Subcutaneous abdominal adipose tissue (tissue), 5 donors: ENCODE measurements at regions not wholly inside any gene's neighbourhood (a gene's known extent, or its start where the extent isn't known, plus 50 kb on each side); places are given as distances from the start of the nearest gene placed in this dataset.

ENCODE experiments used
- H3K27ac ChIP-seq: one replicate; pipeline ENCODE4 v1.7.0; 2013; ENCODE audit warnings: low read depth, mild to moderate bottlenecking, inconsistent platforms, low read length, moderate library complexity
- H3K27me3 ChIP-seq, 5 donors: one replicate each; pipeline ENCODE4 v1.7.0; 2013; ENCODE audit warnings: low read length in 5 of 5, inconsistent platforms in 1 of 5; ENCODE audit not compliant: control insufficient read depth in 5 of 5, insufficient read depth in 4 of 5
- H3K36me3 ChIP-seq, 5 donors: one replicate each; pipeline ENCODE4 v1.7.0; 2013; ENCODE audit warnings: low read length in 5 of 5; ENCODE audit not compliant: control insufficient read depth in 5 of 5, insufficient read depth in 5 of 5
- H3K4me1 ChIP-seq, 5 donors: one replicate each; pipeline ENCODE4 v1.7.0; 2013; ENCODE audit warnings: low read length in 5 of 5, mild to moderate bottlenecking in 3 of 5, moderate library complexity in 1 of 5; ENCODE audit not compliant: control insufficient read depth in 5 of 5, insufficient read depth in 5 of 5
- H3K4me3 ChIP-seq, 5 donors: one replicate each; pipeline ENCODE4 v1.7.0; 2013; ENCODE audit warnings: low read length in 5 of 5, low read depth in 1 of 5
- H3K9ac ChIP-seq, 5 donors: one replicate each; pipeline ENCODE4 v1.7.0; 2013; ENCODE audit warnings: low read length in 5 of 5, mild to moderate bottlenecking in 4 of 5, moderate library complexity in 3 of 5
- H3K9me3 ChIP-seq, 5 donors: one replicate each; pipeline ENCODE4 v1.7.0; 2013; ENCODE audit warnings: low read length in 5 of 5; ENCODE audit not compliant: control insufficient read depth in 5 of 5
- donor health status: healthy.
- donor health status: healthy.
- donor health status: healthy.
- donor health status: healthy.
- donor health status: healthy.

DNA sequence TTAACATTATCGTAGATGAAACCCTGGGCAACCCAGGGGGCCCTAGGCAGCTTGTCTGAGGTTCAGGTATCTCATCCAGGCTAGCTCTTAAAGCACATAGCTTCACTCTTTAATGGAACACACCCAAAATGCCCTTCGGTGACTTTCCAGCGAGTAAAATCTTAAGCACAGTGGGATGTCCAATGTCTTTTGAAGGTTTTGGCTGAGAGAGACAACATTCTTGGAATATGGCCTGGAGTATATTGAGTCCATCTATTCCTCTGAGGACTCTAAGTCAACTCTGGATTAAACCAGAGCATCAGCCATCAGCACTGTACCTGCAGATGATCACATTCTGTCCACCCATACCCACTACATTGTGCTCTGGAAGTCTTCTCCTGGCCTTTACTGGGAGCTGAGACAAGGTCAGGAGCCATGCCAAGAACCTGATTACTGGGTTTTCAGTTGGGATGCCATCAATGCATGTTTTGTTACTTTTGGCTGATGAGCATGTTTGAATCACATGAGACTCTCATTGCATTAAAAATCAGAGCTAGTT, 63.4 kb upstream of the CDH11 start:
- Histone ChIP-seq H3K36me3 (no peaks in the 10 kb centered on the region), H3K27me3 (no peaks in the 10 kb centered on the region), H3K9ac (no peak overlapping the region), H3K9me3 (no peaks in the 10 kb centered on the region), H3K4me1 (peaks cover 0 to 17% (median 0%) of the 10 kb centered on the region in 5 donors), H3K4me3 (no peak overlapping the region), H3K27ac (no peak overlapping the region)

DNA sequence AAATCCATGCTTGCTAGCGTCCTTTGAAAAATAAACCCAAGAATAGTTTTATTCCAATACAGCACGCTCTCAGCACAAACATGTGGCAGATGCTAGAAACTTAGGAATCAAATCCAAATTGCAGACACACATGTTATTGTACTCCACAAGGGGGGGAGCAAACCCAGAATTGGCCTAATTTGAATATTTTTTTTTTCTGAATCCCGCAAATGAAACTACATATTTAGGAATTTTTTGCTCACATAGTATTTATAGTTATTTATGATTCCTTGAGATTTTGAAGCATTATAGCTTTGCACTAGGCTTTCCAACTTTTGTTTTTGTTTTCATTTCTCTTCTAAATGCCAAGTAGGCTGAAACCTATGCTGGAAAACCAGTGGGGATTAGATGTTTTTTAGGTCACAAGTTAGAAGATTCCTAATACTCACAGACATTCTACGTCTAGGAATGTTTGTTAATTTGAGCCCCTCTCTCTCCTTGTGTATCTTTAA, 59.3 kb upstream of the CDH11 start:
- Histone ChIP-seq H3K27ac (no peak overlapping the region), H3K36me3 (no peaks in the 10 kb centered on the region), H3K4me3 (no peak overlapping the region), H3K9me3 (no peaks in the 10 kb centered on the region), H3K4me1 (peaks cover 4 to 26% (median 9%) of the 10 kb centered on the region in 5 donors), H3K9ac (peak overlapping the region in 1 of 5 donors; percentile 18), H3K27me3 (no peaks in the 10 kb centered on the region)

- Histone ChIP-seq H3K27ac (no peak overlapping the region), H3K9ac (no peak overlapping the region)
Measured at GRCh38 chr16:65178151-65178550, 56.3 kb upstream of the CDH11 start.

GRCh38 chr16:65176603-65177002, 54.7 kb upstream of the CDH11 start:
- peak overlapping the region; percentile 25 for H3K27ac ChIP-seq

More at GRCh38 chr16:65178151-65178550, 56.3 kb upstream of the CDH11 start:
- peaks cover 4 to 26% (median 9%) of the 10 kb centered on the region in 5 donors for H3K4me1 ChIP-seq
- no peaks in the 10 kb centered on the region for H3K9me3 ChIP-seq
- H3K4me3 ChIP-seq, result no peak overlapping the region
- no peaks in the 10 kb centered on the region for H3K27me3 ChIP-seq
- no peaks in the 10 kb centered on the region for H3K36me3 ChIP-seq

DNA sequence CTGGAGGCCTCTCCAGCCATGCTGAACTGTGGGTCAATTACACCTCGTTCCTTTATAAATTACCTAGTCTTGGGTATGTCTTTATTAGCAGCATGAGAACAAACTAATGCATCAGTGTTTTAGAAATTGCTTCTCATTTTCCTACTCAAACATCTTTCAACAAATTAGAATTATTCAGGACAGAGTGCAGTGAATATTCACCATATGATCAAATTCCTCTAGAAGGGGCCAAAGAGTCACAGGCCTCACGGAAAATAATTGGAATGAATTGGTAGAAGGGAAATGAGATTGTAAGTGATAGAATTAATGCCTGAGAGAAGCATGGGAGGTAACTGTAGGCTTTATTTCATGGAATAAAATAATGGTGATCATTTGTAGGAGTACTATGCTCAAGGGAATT, 50.5 kb upstream of the CDH11 start:
- Histone ChIP-seq H3K27me3 (no peaks in the 10 kb centered on the region), H3K4me3 (no peak overlapping the region), H3K9ac (no peak overlapping the region), H3K36me3 (no peaks in the 10 kb centered on the region), H3K27ac (no peak overlapping the region), H3K9me3 (no peaks in the 10 kb centered on the region), H3K4me1 (peaks cover 4 to 12% (median 9%) of the 10 kb centered on the region in 5 donors)

More at GRCh38 chr16:65176603-65177002, 54.7 kb upstream of the CDH11 start:
- no peaks in the 10 kb centered on the region for H3K27me3 ChIP-seq
- no peaks in the 10 kb centered on the region for H3K9me3 ChIP-seq
- peaks cover 4 to 24% (median 9%) of the 10 kb centered on the region in 5 donors for H3K4me1 ChIP-seq
- no peaks in the 10 kb centered on the region for H3K36me3 ChIP-seq
- no peak overlapping the region for H3K9ac ChIP-seq
- H3K4me3 ChIP-seq, result no peak overlapping the region
